Uterus (tissue), 3 donors: ENCODE measurements at regions not wholly inside any gene's neighbourhood (a gene's known extent, or its start where the extent isn't known, plus 50 kb on each side); places are given as distances from the start of the nearest gene placed in this dataset.
"Not testable (repeated sequence)": the region's sequence is repeated elsewhere in the genome, so short reads cannot be mapped to it uniquely, and the experiment has no call there.

Source experiments
- DNase-seq, 2 donors: peaks; one replicate each; pipeline ENCODE4 v3.0.0-alpha.2; 2019 to 2020
- H3K27ac ChIP-seq, 2 donors: fragments of 200-600 bp; sonication (generic); 1 replicate in 1 of 2; 2 replicates in 1 of 2; pipeline ENCODE4 v1.5.1; 2016 to 2018
- H3K27me3 ChIP-seq, 2 donors: fragments of 200-600 bp; sonication (generic); one replicate each; pipeline ENCODE4 v1.5.1; 2018 to 2019; ENCODE audit warnings: control low read depth in 1 of 2
- H3K36me3 ChIP-seq, 2 donors: fragments of 200-600 bp; sonication (generic); one replicate each; pipeline ENCODE4 v1.5.1; 2019; ENCODE audit warnings: control low read depth in 1 of 2
- H3K4me1 ChIP-seq, 2 donors: fragments of 200-600 bp; sonication (generic); one replicate each; pipeline ENCODE4 v1.5.1; 2018 to 2019; ENCODE audit warnings: control low read depth in 1 of 2
- H3K4me3 ChIP-seq, 2 donors: fragments of 200-600 bp; sonication (generic); 1 replicate in 1 of 2; 2 replicates in 1 of 2; pipeline ENCODE4 v1.5.1; 2018 to 2019; ENCODE audit warnings: mild to moderate bottlenecking in 1 of 2
- H3K9me3 ChIP-seq, 2 donors: fragments of 200-600 bp; sonication (generic); one replicate each; pipeline ENCODE4 v1.5.1; 2019; ENCODE audit warnings: control low read depth in 1 of 2
- CTCF ChIP-seq, 4 experiments: fragments of 200-600 bp in 2 of 4; fragments of 450-650 bp in 2 of 4; sonication (generic) in 2 of 4; IDR thresholded peaks; one replicate each; pipeline ENCODE4 v1.5.1; 2016 to 2019; ENCODE audit warnings: antibody characterized with exemption in 4 of 4, mild to moderate bottlenecking in 2 of 4, moderate library complexity in 1 of 4
- POLR2A ChIP-seq, 2 donors: fragments of 450-650 bp; IDR thresholded peaks; one replicate each; pipeline ENCODE4 v1.6.1; 2016; ENCODE audit warnings: antibody characterized with exemption in 2 of 2, mild to moderate bottlenecking in 1 of 2, moderate library complexity in 1 of 2
- intact Hi-C: fragments of 100-400 bp; cut with DNase I; formaldehyde crosslinking; loops from one replicate; pipeline ENCODE4 v1.15.1; 2023; ENCODE audit warnings: low total_unique reads
- donor health status: DM: yes; HTN: yes; CAD: no.

- H3K9me3 ChIP-seq = no peaks in the 10 kb centered on the region
- H3K36me3 ChIP-seq = no peaks in the 10 kb centered on the region
- intact Hi-C loops = no loop called here
- no peak overlapping the region for H3K4me3 ChIP-seq
- H3K27ac ChIP-seq = no peak overlapping the region
- TF ChIP-seq CTCF (IDR thresholded peaks at IDR 0.05) (no peak), POLR2A (IDR thresholded peaks at IDR 0.05) (no peak)
- no peaks in the 10 kb centered on the region for H3K27me3 ChIP-seq
- no peak for DNase-seq
- no peaks in the 10 kb centered on the region for H3K4me1 ChIP-seq
Measured at GRCh38 chr2:198874472-198874858, 583.3 kb downstream of the SATB2 start.

- no peak for DNase-seq
Measured at GRCh38 chr2:198873503-198874471, 584.0 kb downstream of the SATB2 start.

GRCh38 chr2:198863655-198864054 lies 594.1 kb downstream of the SATB2 start:
- Histone ChIP-seq H3K27me3 (no peaks in the 10 kb centered on the region), H3K4me3 (no peak overlapping the region), H3K36me3 (no peaks in the 10 kb centered on the region), H3K9me3 (peaks cover 0 to 3% of the 10 kb centered on the region in 2 donors), H3K4me1 (no peaks in the 10 kb centered on the region), H3K27ac (no peak overlapping the region)
- intact Hi-C loops = no loop called here
- no peak for DNase-seq
- TF ChIP-seq CTCF (IDR thresholded peaks at IDR 0.05) (no peak), POLR2A (IDR thresholded peaks at IDR 0.05) (no peak)

More at GRCh38 chr2:198873503-198874471, 584.0 kb downstream of the SATB2 start:
- TF ChIP-seq CTCF (IDR thresholded peaks at IDR 0.05) (no peak), POLR2A (IDR thresholded peaks at IDR 0.05) (no peak)
- no peak overlapping the region for H3K4me3 ChIP-seq
- intact Hi-C loops = no loop called here
- H3K4me1 ChIP-seq = no peaks in the 10 kb centered on the region
- H3K27me3 ChIP-seq = no peaks in the 10 kb centered on the region
- H3K9me3 ChIP-seq = no peaks in the 10 kb centered on the region
- no peaks in the 10 kb centered on the region for H3K36me3 ChIP-seq
- no peak overlapping the region for H3K27ac ChIP-seq

GRCh38 chr2:198861080-198861479 lies 596.7 kb downstream of the SATB2 start:
- intact Hi-C loops = no loop called here
- Histone ChIP-seq H3K27me3 (no peaks in the 10 kb centered on the region), H3K4me3 (no peak overlapping the region), H3K9me3 (peaks cover 0 to 6% of the 10 kb centered on the region in 2 donors), H3K27ac (no peak overlapping the region), H3K36me3 (no peaks in the 10 kb centered on the region), H3K4me1 (no peaks in the 10 kb centered on the region)
- no peak for DNase-seq
- TF ChIP-seq CTCF (IDR thresholded peaks at IDR 0.05) (no peak), POLR2A (IDR thresholded peaks at IDR 0.05) (no peak)

GRCh38 chr2:198857246-198857645 lies 600.5 kb downstream of the SATB2 start:
- no peaks in the 10 kb centered on the region for H3K4me1 ChIP-seq
- peaks cover 0 to 6% of the 10 kb centered on the region in 2 donors for H3K9me3 ChIP-seq
- H3K27ac ChIP-seq = no peak overlapping the region
- no peak for TF ChIP-seq CTCF (IDR thresholded peaks at IDR 0.05)
- no peak for TF ChIP-seq POLR2A (IDR thresholded peaks at IDR 0.05)
- no peaks in the 10 kb centered on the region for H3K36me3 ChIP-seq
- DNase-seq = no peak
- intact Hi-C loops = no loop called here
- H3K4me3 ChIP-seq = no peak overlapping the region
- H3K27me3 ChIP-seq = no peaks in the 10 kb centered on the region

- H3K27ac ChIP-seq, H3K27me3 ChIP-seq, H3K4me1 ChIP-seq, H3K9me3 ChIP-seq, intact Hi-C loops, H3K36me3 ChIP-seq, DNase-seq, H3K4me3 ChIP-seq: not testable (repeated sequence)
Measured at GRCh38 chr2:198855746-198856145, 602.0 kb downstream of the SATB2 start.
